Thymus (tissue), 11 donors: ENCODE measurements at regions not wholly inside any gene's neighbourhood (a gene's known extent, or its start where the extent isn't known, plus 50 kb on each side); places are given as distances from the start of the nearest gene placed in this dataset.

Experiments
- DNase-seq, 9 donors: peaks; one replicate each; pipeline ENCODE4 v3.0.0-alpha.2; 2013; ENCODE audit warnings: low spot score in 9 of 9, low read depth in 6 of 9, missing footprints in 1 of 9
- H3K27ac ChIP-seq, 2 donors: one replicate each; pipeline ENCODE4 v1.5.1; 2013; ENCODE audit warnings: control low read depth in 1 of 2, low read depth in 1 of 2, low read length in 1 of 2, mild to moderate bottlenecking in 1 of 2, moderate library complexity in 1 of 2
- H3K27me3 ChIP-seq, 2 donors: one replicate each; pipeline ENCODE4 v1.5.1; 2013; ENCODE audit warnings: low read length in 1 of 2; ENCODE audit not compliant: control insufficient read depth in 2 of 2, insufficient read depth in 1 of 2
- H3K36me3 ChIP-seq, 2 donors: one replicate each; pipeline ENCODE4 v1.5.1; 2013; ENCODE audit warnings: low read length in 1 of 2, mild to moderate bottlenecking in 1 of 2, moderate library complexity in 1 of 2; ENCODE audit not compliant: control insufficient read depth in 2 of 2, insufficient read depth in 2 of 2
- H3K4me1 ChIP-seq, 2 donors: one replicate each; pipeline ENCODE4 v1.5.1; 2013; ENCODE audit warnings: low read length in 2 of 2; ENCODE audit not compliant: control insufficient read depth in 2 of 2, insufficient read depth in 2 of 2
- H3K4me3 ChIP-seq, 2 donors: one replicate each; pipeline ENCODE4 v1.5.1; 2013; ENCODE audit warnings: low read length in 2 of 2, control low read depth in 1 of 2, mild to moderate bottlenecking in 1 of 2
- H3K9me3 ChIP-seq, 2 donors: one replicate each; pipeline ENCODE4 v1.5.1; 2013; ENCODE audit warnings: low read length in 1 of 2, mild to moderate bottlenecking in 1 of 2; ENCODE audit not compliant: control insufficient read depth in 2 of 2, insufficient read depth in 1 of 2
- WGBS: extraction: QIAGEN DNeasy Blood & Tissue Kit; methylation state at CpG from one replicate; pipeline ENCODE4 v1.1.7; 2013; 5-methylcytosine and 5-hydroxymethylcytosine counted together
- donor health status: healthy.

DNA sequence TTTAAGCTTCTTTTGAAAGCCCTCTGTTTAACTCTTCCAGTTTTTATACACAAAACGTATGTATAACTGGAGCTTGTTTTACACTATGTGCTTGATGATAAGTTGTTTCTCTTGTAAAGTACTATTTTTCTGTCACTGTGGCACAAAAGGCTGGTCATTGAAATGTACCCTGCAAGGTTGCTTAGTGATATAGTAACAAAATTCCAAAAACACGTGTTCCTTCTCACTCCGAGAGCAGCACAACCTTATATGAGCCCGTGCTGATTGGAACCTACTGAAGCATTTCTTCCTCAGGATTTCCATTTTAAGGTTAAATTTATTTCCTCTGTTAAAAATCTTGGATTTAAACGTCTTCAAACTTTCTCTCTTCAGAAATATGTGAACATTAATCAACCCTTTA lies 772.9 kb upstream of the TENM3 start:
- DNase-seq = no peak
- H3K27ac ChIP-seq = no peak overlapping the region
- 76% methylated on average over 5 of the region's 5 CpGs for WGBS
- no peaks in the 10 kb centered on the region for H3K36me3 ChIP-seq
- H3K27me3 ChIP-seq = no peaks in the 10 kb centered on the region
- H3K4me3 ChIP-seq = no peak overlapping the region
- no peaks in the 10 kb centered on the region for H3K9me3 ChIP-seq
- no peaks in the 10 kb centered on the region for H3K4me1 ChIP-seq

- Histone ChIP-seq H3K4me1 (no peaks in the 10 kb centered on the region), H3K9me3 (no peaks in the 10 kb centered on the region), H3K27ac (no peak overlapping the region), H3K27me3 (no peaks in the 10 kb centered on the region), H3K4me3 (no peak overlapping the region), H3K36me3 (no peaks in the 10 kb centered on the region)
- 91% methylated on average over 3 of the region's 3 CpGs for WGBS
- DNase-seq = no peak
Measured at GRCh38 chr4:181475359-181475758, 767.8 kb upstream of the TENM3 start.

DNA sequence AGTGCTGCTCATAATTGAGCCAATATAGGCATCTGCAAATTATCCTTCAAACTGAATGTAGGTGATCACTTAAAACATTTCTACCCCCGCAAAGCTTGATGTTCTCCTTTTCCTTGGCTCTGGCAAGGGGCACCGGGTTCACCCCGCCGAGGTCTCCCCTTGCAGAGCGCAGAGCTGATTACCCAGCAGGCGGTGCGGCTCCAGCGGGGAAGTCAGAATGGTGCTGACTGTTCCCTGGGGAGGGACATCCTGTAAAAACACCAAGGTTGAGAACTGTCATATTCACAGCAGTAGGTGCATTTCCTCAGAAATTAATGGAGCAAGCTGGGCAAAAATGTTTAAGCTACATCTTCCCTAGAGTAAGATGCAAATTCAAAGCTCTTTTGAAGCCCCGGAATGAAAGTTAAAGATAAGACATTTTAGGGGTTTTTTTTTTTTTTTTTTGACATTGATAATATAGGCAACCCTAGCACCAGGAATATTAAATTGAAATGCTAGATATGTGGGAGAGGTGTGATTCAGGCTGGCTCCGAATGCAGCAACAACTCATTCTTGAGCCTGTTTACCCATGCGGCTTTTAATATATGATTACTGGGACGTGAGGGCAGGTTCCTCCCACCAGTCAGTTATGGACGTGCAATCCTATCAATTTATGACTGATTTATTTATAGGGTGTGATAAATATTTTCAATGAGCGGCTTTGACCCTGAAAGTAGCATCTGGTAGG lies 767.3 kb upstream of the TENM3 start:
- WGBS = 43% methylated on average over 14 of the region's 14 CpGs
- Histone ChIP-seq H3K4me3 (no peak overlapping the region), H3K27ac (no peak overlapping the region), H3K27me3 (no peaks in the 10 kb centered on the region), H3K4me1 (no peaks in the 10 kb centered on the region), H3K9me3 (no peaks in the 10 kb centered on the region), H3K36me3 (no peaks in the 10 kb centered on the region)
- no peak for DNase-seq

GRCh38 chr4:181476508-181476890 lies 766.7 kb upstream of the TENM3 start:
- Histone ChIP-seq H3K4me3 (no peak overlapping the region), H3K4me1 (no peaks in the 10 kb centered on the region), H3K36me3 (no peaks in the 10 kb centered on the region), H3K9me3 (no peaks in the 10 kb centered on the region), H3K27me3 (no peaks in the 10 kb centered on the region), H3K27ac (no peak overlapping the region)
- DNase-seq = no peak
- WGBS = 69% methylated on average over 2 of the region's 2 CpGs

GRCh38 chr4:181477591-181477990 lies 765.6 kb upstream of the TENM3 start:
- Histone ChIP-seq H3K4me3 (no peak overlapping the region), H3K36me3 (no peaks in the 10 kb centered on the region), H3K27me3 (no peaks in the 10 kb centered on the region), H3K4me1 (no peaks in the 10 kb centered on the region), H3K9me3 (no peaks in the 10 kb centered on the region), H3K27ac (no peak overlapping the region)
- 87% methylated on average over 4 of the region's 4 CpGs for WGBS
- DNase-seq = no peak

DNA sequence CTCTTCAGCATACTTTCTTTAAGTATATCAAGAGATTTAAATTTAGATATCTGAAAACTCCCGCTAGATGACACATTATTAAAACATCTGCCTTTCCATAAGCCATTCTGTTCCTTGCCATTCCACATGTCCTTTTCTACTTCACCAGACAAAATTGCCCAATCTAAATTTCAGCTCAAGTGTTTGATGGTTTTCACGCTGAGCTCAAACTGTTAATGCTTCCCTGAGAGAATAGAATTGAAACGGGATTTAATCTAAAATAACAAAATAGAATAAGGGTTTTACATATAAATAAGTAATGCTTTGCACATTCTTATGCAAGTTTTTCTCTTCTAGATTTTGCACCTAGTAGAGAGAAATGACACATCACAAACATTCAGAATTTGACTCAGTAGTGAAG lies 764.5 kb upstream of the TENM3 start:
- 61% methylated on average over 3 of the region's 3 CpGs for WGBS
- no peaks in the 10 kb centered on the region for H3K27me3 ChIP-seq
- no peaks in the 10 kb centered on the region for H3K9me3 ChIP-seq
- H3K36me3 ChIP-seq = no peaks in the 10 kb centered on the region
- H3K4me1 ChIP-seq = no peaks in the 10 kb centered on the region
- no peak for DNase-seq
- no peak overlapping the region for H3K27ac ChIP-seq
- H3K4me3 ChIP-seq = no peak overlapping the region

DNA sequence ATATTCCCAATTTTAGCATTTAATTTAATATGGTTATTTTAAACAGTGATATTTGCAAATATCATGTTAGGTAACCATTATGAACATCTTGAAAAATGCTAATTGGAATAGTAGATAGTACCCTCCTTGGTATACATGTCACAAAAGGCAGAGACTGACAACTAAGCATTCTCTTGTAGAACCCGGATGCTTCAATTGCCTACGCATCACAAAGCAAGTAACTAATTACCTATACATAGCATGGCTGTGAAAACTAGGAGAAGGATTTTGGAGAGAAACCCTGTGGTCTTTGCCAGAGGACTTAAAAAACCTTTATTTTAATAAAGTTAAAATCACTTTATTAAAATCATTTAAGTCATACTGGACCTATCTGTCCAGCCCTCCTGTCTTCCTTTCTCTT lies 764.1 kb upstream of the TENM3 start:
- Histone ChIP-seq H3K4me1 (no peaks in the 10 kb centered on the region), H3K4me3 (no peak overlapping the region), H3K27me3 (no peaks in the 10 kb centered on the region), H3K9me3 (no peaks in the 10 kb centered on the region), H3K27ac (no peak overlapping the region), H3K36me3 (no peaks in the 10 kb centered on the region)
- 76% methylated on average over 2 of the region's 2 CpGs for WGBS
- DNase-seq = no peak

DNA sequence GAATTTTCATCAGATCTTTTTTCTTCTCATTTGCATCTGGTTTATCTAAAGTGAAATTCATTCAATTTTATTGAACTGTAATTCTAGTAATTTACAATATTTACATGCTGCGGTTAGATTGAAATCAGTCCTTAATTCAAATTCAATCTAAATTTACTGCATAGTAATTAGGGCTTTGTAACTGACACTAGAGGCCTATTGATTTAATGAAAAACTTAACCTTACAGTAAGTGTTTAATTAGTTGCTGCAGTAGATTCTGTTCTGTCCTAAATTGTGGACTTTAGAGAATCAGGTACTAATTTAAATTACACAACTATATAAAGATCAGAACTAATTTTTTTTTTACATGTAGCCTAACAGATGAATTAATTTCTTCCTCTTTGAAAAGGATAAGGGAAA lies 758.8 kb upstream of the TENM3 start:
- Histone ChIP-seq H3K27ac (no peak overlapping the region), H3K9me3 (no peaks in the 10 kb centered on the region), H3K27me3 (no peaks in the 10 kb centered on the region), H3K4me3 (no peak overlapping the region), H3K4me1 (no peaks in the 10 kb centered on the region), H3K36me3 (no peaks in the 10 kb centered on the region)
- 94% methylated on average over 1 of the region's 1 CpG for WGBS
- DNase-seq = no peak

DNA sequence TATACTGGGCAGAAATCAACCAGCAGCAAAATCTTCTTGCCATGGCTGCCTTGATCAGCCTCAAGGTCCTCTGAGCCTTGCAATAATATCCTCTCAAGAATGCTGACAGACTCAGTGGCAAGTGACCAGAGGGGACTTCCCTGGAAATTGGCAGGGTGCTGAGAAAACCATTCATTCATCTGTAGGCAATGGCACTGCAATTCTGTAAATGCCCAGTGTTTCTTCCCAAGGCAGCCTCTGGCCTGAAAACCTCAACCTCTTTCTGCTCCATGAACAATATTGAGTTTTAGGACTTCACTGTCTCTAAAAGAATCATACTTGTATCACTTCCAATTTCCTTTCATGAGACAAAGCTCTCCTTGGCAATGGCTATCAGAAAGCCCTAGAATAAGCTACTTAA lies 754.3 kb upstream of the TENM3 start:
- H3K4me1 ChIP-seq = no peaks in the 10 kb centered on the region
- no peaks in the 10 kb centered on the region for H3K36me3 ChIP-seq
- no peak overlapping the region for H3K4me3 ChIP-seq
- no peaks in the 10 kb centered on the region for H3K27me3 ChIP-seq
- H3K27ac ChIP-seq = no peak overlapping the region
- no peaks in the 10 kb centered on the region for H3K9me3 ChIP-seq
- no peak for DNase-seq

- WGBS = 92% methylated on average over 1 of the region's 1 CpG
- no peaks in the 10 kb centered on the region for H3K27me3 ChIP-seq
- no peaks in the 10 kb centered on the region for H3K36me3 ChIP-seq
- no peaks in the 10 kb centered on the region for H3K9me3 ChIP-seq
- DNase-seq = no peak
- H3K4me3 ChIP-seq = no peak overlapping the region
- no peaks in the 10 kb centered on the region for H3K4me1 ChIP-seq
- no peak overlapping the region for H3K27ac ChIP-seq
Measured at GRCh38 chr4:181498148-181498547, 745.1 kb upstream of the TENM3 start.
